MM.1S (cell line): ENCODE measurements at regions not wholly inside any gene's neighbourhood (a gene's known extent, or its start where the extent isn't known, plus 50 kb on each side); places are given as distances from the start of the nearest gene placed in this dataset.

Experiments
- EZH2 ChIP-seq: fragments of 300-600 bp; sonication (generic); optimal IDR thresholded peaks from 2 replicates; pipeline ENCODE3; 2017; ENCODE audit warnings: low read depth, mild to moderate bottlenecking, antibody characterized with exemption, low read length, mixed read lengths
- EZH2phosphoT487 ChIP-seq: fragments of 300-600 bp; sonication (generic); IDR thresholded peaks from 2 replicates; pipeline ENCODE4 v1.6.1; 2018; ENCODE audit warnings: antibody characterized with exemption, low read length
- TF ChIP-seq, protein P1 (sequence below): fragments of 300-600 bp; sonication (generic); IDR thresholded peaks from 2 replicates; pipeline ENCODE4 v1.5.1; 2016; ENCODE audit warnings: antibody characterized with exemption, low read length, mixed read lengths

DNA sequence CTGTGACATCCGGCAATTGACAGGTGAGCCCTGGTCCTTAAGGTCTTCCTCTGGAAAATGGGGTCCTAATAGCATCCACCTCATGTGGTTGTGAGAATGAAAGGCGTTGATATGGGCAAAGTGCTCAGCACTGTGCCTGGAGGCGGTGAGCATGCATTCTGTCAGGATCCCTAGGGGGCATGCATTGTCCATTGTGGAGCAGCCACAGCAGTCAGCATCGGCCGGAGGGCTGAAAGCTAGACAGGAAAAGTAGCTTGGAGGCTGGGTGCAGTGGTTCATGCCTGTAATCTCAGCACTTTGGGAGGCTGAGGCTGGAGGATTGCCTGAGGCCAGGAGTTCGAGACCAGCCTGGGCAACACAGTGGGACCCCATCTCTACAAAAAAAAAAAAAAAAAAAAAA lies 122.2 kb downstream of the LHX2 start:
- TF ChIP-seq, protein P1, sequence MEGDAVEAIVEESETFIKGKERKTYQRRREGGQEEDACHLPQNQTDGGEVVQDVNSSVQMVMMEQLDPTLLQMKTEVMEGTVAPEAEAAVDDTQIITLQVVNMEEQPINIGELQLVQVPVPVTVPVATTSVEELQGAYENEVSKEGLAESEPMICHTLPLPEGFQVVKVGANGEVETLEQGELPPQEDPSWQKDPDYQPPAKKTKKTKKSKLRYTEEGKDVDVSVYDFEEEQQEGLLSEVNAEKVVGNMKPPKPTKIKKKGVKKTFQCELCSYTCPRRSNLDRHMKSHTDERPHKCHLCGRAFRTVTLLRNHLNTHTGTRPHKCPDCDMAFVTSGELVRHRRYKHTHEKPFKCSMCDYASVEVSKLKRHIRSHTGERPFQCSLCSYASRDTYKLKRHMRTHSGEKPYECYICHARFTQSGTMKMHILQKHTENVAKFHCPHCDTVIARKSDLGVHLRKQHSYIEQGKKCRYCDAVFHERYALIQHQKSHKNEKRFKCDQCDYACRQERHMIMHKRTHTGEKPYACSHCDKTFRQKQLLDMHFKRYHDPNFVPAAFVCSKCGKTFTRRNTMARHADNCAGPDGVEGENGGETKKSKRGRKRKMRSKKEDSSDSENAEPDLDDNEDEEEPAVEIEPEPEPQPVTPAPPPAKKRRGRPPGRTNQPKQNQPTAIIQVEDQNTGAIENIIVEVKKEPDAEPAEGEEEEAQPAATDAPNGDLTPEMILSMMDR = no peak
- no peak for TF ChIP-seq EZH2
- TF ChIP-seq EZH2phosphoT487 = no peak
